HG02759 (cell line): ENCODE measurements at regions not wholly inside any gene's neighbourhood (a gene's known extent, or its start where the extent isn't known, plus 50 kb on each side); places are given as distances from the start of the nearest gene placed in this dataset.

ENCODE experiments used
- ATAC-seq: cut with Tn5 transposase; IDR thresholded peaks from one replicate; pipeline ENCODE4 v1.9.1; 2021; ENCODE audit warnings: mild to moderate bottlenecking, moderate library complexity; ENCODE audit not compliant: unreplicated experiment

DNA sequence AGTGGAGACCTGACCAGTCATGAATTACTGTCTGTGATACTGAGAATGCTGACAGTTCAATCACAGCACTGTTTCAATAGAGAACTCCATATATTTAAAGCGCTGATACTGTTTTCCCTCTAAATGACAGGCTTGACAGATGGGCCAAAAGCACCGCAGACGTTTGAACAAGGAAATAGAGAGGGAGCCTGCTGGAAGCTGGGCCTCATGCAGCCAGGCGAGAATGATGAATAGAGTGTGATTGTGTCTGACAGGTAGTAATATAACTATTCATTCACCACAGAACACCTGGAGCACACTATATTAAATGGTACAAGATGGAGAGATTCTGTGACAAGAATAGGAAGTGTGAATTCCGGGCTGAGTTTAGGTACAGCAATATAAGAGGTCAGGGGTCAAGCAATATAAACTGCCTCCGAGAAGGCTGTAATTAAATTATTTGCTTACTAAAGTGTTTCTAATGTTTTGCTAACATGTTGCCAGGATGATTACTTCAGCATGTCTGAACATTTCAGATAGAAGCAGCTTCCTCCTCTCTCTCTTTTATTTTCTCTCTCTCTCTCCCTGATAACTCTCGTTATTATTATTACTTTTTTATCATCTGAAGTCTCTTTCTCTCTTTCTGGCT, 297.7 kb downstream of the CSNK1G3 start:
- ATAC-seq, result no peak

DNA sequence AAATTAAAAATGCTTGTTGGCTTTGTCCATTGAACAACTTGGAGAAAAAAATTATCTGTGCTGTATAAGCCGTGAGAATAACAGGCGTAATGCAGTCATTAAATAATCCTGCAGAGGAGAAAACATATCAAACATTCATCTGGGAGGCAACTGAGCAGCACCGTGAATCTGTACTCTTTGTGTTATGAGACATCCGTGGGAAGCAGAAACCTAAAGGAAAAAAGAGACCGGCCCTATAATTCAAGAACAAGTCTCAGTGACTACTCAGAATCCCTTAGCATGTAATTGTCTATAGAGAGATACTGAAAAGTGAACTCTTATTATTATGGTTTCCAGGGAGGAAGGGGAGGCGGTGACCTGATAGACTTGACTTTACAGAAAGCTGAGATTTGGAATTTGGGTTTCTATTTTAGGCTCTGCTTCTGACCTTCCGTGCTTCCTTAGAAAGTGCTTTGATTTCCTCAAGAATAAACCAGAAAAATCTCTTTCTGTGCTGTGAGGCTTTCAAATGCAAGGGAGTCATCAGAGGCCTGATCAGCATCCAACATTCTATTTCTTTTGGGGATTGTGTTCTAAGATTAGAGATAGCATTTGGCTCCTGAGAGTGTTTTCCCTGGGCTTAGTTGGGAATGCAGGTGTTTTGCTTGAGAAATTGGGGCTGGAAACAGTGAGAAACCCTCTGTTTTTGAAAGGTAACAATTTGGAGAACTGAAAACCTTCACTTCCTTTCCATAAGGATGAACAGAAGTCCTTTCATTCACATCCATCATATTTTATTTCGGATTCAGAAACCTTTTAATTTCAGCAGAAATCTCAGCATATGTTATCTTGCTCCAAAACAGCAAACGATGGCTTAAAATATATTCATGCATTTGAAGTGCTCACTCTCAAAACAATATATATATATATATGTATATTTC, 296.7 kb downstream of the CSNK1G3 start:
- ATAC-seq, result no peak

DNA sequence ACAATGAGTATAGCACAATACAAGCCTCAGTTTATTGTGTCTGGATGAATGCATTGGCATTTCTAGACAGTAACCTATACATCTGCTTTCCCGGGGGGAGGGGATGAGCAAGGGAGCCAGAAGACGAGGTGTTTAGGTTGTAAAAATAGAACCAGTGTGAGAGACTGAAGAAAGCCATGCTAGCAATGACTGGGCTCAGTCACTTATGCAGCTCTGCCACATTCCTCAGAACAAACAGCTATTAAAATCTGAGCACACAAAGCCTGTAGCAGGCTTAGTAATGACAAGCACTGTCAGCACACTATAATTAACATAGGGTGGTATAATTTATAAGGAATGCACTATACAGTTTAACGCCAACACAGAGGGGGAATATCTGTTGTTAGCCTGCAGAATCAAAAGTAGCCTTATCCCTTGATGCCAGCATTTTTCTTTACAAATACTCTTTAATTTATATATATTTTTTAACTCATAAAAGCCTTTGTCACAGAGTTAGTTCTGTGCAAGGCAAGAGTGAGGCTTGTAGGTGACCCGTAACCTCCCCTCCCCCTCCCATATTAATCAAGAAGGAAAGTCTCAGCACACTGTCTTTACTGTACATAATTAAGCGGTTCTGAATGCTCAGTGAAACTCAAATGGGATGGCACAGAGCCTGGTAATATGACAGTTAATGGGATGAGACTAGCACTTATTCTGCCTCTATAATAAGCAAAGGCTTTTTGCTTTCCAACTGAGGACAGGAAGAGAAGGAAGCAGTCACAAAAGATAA, 295.4 kb downstream of the CSNK1G3 start:
- no peak for ATAC-seq

- no peak for ATAC-seq
Measured at GRCh38 chr5:123806644-123807043, 294.7 kb downstream of the CSNK1G3 start.

- ATAC-seq, result no peak
Measured at GRCh38 chr5:123805300-123805699, 293.3 kb downstream of the CSNK1G3 start.

- no peak for ATAC-seq
Measured at GRCh38 chr5:123803359-123803758, 291.4 kb downstream of the CSNK1G3 start.

- ATAC-seq, result no peak
Measured at GRCh38 chr5:123802298-123802951, 290.4 kb downstream of the CSNK1G3 start.

DNA sequence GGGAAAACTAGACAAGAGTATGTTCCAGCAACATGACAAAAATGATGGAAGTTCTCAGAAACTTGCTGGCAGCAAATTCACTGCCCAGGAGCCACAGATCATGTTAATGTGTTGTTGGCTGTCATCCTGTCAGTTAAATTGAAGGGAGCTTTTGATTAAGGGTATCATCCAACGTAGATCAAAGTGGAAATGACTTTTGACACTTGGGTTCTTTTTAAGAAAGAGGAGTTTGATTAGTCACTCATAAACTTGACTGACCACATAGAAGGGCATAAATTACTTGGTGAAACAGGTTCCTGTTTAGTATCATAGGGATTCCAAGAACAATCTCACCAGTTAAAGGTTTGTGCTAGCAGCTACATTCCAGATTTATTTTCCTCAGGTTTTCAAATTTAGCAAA, 288.7 kb downstream of the CSNK1G3 start:
- no peak for ATAC-seq

DNA sequence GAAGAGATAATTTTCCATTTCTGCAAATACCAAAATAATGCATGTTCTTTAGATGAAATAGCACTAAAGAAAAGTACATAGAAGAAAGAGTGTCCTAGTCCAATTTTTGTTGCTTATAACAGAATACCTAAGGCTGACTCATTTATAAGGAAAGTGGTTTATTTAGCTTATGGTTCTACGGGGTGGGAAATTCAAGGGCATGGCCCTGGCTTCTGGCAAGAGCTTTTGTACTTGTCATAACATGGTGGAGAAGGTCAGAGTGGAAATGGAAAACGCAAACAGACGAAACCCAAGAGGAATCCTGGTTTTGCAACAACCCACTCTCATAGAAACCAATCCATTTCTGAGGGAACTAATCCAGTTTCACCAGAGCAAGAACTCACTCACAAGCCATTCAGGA, 283.7 kb downstream of the CSNK1G3 start:
- no peak for ATAC-seq

- no peak for ATAC-seq
Measured at GRCh38 chr5:123790226-123790625, 278.2 kb downstream of the CSNK1G3 start.

GRCh38 chr5:123787635-123788034, 275.7 kb downstream of the CSNK1G3 start:
- ATAC-seq, result no peak

- ATAC-seq, result no peak
Measured at GRCh38 chr5:123787136-123787535, 275.2 kb downstream of the CSNK1G3 start.

DNA sequence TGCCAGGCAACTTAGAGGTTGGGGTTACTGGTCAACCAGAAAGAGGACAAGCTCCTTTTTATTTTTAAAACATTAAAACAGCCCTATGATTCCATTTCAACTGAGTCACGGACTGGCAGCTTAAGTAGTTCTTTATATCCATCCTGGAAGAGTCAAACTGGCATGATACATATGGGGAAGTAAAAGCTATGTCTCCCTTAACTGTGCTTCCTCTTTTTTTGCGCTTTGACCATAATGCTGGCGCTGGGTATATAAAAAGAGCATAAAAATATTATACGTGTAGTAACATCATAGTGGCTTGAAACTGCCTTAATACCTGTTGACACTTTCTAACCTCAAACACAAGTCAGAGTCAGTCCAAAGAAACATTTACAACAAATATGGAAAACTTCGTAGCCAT, 274.4 kb downstream of the CSNK1G3 start:
- no peak for ATAC-seq

DNA sequence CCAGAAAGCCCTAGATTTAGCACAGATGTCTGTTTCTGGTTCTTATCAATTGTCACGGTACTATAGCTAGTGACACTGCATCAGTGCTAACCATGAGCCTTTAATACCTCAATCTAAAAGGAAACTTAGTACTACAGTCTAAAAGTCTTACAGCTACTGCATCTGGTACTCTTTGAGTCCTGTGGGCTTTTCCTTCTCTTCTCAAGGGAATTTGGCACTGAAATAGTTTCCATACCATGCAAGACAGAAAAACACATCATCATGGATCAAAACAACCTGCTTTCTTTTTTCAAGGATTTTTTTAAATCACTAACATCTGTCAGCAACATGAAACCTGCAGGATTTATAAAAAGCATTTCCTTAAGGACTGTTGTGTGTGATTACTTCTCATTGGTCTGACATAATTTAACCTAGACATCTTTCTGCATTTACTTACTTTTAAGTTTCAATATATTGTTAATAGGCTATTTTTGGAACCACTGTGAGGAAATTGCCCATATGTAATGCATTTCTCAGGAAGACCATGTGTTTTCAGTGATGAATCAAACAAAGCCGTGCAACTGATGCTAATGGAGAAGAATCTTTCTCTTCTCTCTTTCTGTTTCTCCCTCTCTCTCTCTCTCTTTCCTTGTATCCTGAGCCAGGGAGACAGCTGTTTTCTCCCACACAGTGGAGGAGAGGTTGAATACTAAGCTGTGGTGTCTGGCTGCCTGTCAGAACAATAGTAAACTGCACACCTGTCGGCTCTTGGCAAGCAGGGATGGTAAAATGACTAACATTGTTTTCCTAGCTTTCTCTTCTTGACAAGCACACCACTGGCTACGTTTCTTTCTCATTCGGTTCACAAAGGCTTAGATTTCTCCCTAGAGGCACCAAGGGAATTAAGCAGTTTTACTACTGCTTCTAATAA, 273.4 kb downstream of the CSNK1G3 start:
- ATAC-seq, result no peak

DNA sequence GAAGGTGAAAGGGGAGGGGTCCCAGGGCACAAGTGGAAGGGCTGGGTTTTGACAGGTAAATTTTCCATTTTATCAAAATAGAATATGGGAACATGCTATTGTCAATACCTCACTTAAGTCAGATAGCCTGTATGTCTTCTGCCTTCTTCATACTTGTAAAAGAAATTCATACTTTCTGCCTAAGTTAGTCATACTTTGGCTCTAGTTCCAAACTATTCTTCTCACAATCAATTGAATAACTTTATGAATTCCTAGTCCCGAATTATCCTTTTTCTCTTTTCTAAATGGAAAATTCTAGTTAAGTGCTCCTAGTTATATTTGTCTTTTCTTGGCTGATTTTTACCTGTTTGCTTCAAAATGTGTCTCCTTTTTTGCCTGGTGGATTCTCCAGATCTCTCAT, 271.4 kb downstream of the CSNK1G3 start:
- no peak for ATAC-seq

GRCh38 chr5:123778641-123779040, 266.7 kb downstream of the CSNK1G3 start:
- no peak for ATAC-seq

- no peak for ATAC-seq
Measured at GRCh38 chr5:123776761-123777160, 264.8 kb downstream of the CSNK1G3 start.

GRCh38 chr5:123771715-123772114, 259.7 kb downstream of the CSNK1G3 start:
- ATAC-seq, result no peak

- no peak for ATAC-seq
Measured at GRCh38 chr5:123763201-123763600, 251.2 kb downstream of the CSNK1G3 start.

- no peak for ATAC-seq
Measured at GRCh38 chr5:123756816-123757215, 244.8 kb downstream of the CSNK1G3 start.
